GM20000 (cell line): ENCODE measurements at regions not wholly inside any gene's neighbourhood (a gene's known extent, or its start where the extent isn't known, plus 50 kb on each side); places are given as distances from the start of the nearest gene placed in this dataset.

Source experiments
- DNase-seq: peaks from one replicate; pipeline ENCODE4 v3.0.0; 2012; ENCODE audit warnings: low spot score
- TF ChIP-seq, protein P1 (sequence below): IDR thresholded peaks from 2 replicates; pipeline ENCODE4 v1.5.1; 2012; ENCODE audit warnings: mild to moderate bottlenecking, control low read depth; ENCODE audit errors: extremely low read depth, missing control alignments

DNA sequence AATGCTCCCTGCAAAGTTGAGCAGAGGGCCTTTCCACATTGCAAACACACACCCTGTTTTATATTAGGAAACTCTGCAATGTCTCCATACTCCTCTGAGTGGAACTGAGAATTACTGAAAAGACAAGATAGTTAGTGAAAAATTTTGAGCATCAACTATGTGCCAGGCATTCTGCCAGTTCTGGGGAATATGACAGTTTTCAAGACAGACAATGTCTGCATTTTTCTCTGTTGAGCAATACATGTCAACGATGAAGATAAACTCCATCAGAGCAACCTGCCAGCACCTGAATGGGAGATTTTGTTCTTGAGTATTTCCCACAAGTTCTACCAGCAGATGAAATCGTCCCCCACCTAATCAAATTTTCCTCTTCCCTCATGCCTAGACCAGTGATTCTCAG lies 203.4 kb upstream of the BMPER start:
- DNase-seq = no peak
- TF ChIP-seq, protein P1, sequence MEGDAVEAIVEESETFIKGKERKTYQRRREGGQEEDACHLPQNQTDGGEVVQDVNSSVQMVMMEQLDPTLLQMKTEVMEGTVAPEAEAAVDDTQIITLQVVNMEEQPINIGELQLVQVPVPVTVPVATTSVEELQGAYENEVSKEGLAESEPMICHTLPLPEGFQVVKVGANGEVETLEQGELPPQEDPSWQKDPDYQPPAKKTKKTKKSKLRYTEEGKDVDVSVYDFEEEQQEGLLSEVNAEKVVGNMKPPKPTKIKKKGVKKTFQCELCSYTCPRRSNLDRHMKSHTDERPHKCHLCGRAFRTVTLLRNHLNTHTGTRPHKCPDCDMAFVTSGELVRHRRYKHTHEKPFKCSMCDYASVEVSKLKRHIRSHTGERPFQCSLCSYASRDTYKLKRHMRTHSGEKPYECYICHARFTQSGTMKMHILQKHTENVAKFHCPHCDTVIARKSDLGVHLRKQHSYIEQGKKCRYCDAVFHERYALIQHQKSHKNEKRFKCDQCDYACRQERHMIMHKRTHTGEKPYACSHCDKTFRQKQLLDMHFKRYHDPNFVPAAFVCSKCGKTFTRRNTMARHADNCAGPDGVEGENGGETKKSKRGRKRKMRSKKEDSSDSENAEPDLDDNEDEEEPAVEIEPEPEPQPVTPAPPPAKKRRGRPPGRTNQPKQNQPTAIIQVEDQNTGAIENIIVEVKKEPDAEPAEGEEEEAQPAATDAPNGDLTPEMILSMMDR = no peak

DNA sequence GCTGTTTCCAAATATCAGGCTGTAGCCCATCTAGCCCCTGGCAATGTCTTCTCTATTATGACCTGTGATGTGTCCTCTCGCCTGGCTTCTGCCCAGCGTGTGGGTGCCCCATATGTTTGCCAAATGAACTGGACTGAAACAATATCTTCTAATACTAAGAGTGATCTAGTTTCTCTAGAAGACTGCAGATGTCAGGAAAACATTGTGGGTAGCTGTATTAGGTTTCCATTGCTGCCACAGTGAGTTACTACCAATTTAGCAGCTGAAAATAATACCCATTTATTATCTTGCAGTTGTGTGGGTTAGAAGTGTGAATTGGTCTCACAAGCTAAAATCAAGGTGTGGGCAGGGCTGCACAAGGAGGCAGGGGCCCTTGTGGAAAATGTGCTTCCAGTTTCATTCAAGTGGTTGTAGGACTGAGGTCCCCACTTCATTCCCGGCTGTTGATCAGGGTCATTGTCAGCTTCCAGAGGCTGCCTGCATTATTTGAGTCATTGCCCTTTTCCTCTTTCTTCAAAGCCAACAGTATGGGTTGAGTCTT lies 202.8 kb upstream of the BMPER start:
- TF ChIP-seq, protein P1 = no peak
- DNase-seq = no peak

DNA sequence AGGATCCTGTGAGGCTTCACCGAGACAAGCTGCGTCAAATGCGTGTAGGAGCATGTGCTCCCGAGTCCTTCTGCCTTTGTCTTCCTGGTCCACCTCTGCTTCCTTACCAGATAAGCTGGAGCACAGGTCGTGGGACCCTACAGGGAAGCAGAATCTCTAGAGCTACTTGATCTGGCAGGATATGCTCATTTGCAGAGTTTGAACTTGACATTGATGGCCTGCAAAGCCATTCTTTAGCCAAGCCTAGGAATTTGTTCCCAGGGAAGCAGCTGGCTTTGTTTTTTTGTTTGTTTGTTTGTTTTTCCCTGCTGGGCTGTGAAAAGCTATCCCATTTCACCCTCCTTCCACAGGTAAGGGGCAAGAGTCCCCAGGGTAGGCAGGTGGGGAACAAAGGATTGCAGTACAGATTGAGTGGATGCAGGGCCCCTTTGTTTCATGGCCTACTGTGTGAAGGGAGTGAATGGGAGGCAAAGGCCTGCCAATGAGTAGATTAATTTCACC lies 200.0 kb upstream of the BMPER start:
- TF ChIP-seq, protein P1 = no peak
- no peak for DNase-seq

DNA sequence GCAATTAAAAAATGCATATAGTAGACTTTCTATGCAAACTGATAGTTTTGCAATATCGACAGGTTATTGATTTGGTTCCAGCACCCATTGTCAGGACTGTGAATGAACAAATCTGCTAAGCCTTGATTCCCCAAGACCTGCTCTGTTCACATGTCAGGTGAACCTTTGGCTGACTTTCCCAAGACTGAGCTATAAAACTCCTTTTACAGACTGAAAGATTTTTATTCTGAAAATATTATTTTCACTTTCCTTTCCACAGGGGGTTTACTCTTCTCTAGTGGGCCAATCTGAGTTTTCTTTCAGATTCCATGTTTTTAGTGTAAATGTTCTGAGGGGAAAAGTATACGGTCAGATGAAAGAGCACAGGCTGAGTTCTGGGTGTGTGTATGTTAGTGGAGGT lies 199.2 kb upstream of the BMPER start:
- TF ChIP-seq, protein P1 = no peak

DNA sequence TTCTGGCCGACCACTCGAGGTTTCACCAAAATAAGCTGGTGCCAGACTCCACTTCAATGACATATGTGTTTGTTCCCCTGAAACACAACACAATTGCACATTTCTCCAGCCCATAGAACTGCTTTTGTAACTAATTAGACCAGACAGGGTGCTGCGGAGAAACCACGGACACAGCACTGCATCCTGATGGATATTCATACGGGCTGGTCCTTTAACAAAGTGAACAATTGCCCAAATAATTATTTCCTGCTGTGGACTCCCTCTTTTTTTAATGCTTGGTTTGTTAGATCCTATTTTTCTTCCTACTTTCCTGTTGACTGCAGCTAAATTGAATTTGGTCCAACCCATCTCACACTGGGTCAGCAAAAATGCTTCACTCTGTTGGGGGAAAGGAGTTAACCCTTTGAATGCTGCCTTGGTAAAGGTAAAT lies 198.6 kb upstream of the BMPER start:
- TF ChIP-seq, protein P1 = no peak
- no peak for DNase-seq

More for the DNA sequence above, 199.2 kb upstream of the BMPER start:
- no peak for DNase-seq

DNA sequence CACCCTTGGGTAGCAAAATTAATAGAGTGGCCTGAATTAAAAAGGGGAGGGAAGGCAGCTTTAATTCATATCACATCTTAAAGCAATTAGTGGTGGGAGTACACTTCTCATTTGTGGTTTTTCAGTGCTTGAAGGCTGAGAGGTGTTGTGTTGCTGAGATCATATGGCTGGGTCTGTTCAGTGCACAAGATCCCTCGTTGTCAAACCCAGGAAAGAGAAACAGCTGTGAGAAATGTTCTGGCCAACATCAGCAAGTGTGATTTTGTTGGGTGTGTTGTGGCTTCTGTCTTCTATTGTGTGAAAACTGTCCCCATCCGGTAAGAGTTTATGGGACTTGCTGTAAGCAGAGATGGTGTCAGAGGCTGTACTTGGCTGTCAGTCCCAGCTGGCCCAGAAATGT lies 197.9 kb upstream of the BMPER start:
- DNase-seq = no peak
- TF ChIP-seq, protein P1 = no peak

DNA sequence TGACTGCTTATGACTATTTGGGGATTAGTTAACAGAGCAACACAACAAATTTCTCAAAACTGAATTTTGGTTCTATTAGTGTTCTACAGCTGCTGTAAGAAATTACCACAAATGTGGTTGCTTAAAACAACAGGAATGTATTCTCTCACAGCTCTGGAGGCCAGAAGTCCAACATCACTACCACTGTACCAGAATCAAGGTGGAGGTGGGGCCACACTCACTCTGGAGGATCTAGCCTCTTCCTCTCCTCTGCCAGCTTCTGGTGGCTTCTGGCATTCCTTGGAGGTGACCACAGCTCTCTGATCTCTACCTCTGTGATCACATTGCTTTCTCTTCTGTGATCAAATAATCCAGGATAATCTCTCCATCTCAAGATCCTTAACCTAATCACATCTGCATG lies 194.7 kb upstream of the BMPER start:
- TF ChIP-seq, protein P1 = no peak
- no peak for DNase-seq
